ENCODE measurements at regions not wholly inside any gene's neighbourhood (a gene's known extent, or its start where the extent isn't known, plus 50 kb on each side); places are given as distances from the start of the nearest gene placed in this dataset.

DNA sequence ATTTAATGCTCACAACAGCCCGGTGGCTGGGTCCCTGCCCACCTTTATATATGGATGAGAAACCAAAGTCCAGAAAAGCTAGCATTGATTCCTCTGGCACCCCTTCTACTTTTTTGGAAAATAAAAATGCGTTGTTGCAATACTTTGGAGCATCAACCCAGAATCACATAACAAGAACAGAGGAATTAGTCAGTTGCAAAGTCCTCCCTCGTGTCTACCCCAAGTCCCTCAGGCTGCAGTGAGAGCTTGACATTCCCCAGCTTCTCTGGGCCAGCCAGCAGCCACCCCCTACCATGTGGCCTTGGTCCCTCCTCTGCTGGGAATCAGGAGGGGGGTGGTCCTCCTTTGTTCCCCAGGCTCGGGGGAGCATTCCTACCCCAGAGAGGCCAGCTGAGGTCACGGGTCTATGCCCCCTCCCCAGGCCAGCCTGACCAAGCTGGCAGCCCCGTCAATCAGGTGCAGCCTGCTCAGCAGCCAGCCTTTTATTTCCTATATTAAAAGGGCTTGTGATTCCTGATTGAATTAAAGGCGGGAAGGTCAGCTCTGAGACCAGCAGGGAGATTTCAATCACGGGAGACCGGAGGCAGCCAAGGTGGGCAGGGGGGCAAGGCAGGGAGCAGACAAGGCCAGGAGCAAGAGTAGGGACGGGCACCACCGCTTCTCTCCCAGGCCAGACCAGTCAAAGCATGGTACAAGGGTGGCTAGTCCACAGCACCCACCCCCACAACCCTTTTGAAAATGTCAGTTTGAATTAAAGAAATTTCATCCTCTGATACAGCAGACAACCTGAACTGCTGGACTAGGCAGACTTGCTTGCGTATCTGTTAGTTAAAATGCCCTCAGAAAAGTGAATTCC is 158.9 kb downstream of the MRPL14 start:
- TF ChIP-seq, protein P1, sequence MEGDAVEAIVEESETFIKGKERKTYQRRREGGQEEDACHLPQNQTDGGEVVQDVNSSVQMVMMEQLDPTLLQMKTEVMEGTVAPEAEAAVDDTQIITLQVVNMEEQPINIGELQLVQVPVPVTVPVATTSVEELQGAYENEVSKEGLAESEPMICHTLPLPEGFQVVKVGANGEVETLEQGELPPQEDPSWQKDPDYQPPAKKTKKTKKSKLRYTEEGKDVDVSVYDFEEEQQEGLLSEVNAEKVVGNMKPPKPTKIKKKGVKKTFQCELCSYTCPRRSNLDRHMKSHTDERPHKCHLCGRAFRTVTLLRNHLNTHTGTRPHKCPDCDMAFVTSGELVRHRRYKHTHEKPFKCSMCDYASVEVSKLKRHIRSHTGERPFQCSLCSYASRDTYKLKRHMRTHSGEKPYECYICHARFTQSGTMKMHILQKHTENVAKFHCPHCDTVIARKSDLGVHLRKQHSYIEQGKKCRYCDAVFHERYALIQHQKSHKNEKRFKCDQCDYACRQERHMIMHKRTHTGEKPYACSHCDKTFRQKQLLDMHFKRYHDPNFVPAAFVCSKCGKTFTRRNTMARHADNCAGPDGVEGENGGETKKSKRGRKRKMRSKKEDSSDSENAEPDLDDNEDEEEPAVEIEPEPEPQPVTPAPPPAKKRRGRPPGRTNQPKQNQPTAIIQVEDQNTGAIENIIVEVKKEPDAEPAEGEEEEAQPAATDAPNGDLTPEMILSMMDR (conservative IDR thresholded peaks at IDR 0.05; ENCODE audit: low read length): no peak
- no peak for DNase-seq (ENCODE audit: low read depth)
- no peak overlapping the region for H3K4me3 ChIP-seq (ENCODE audit: low read length)

DNA sequence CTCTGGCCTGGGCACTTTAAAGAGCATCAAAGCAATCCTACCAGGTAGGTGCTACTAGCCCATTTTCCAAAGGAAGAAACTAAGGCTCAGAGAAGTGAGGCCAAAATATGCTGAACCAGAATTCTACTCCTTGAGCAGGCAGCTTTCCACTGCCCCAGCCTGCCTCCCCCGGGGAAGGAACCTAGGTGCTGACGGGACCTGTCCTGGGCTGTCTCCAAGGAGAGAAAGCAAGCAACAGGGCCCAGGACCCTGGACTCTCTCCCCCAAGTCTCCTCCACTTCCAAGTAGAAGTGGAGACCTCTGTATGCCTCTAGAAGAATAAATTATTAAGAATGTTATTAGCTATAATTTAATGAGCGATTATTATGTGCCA is 159.5 kb downstream of the MRPL14 start:
- TF ChIP-seq, protein P1 (conservative IDR thresholded peaks at IDR 0.05; ENCODE audit: low read length): no peak
- no peak for DNase-seq (ENCODE audit: low read depth)
- no peak overlapping the region for H3K4me3 ChIP-seq (ENCODE audit: low read length)

GRCh38 chr6:43966853-43967718 is 160.2 kb downstream of the MRPL14 start:
- DNase-seq (ENCODE audit: low read depth): no peak
- TF ChIP-seq, protein P1 (conservative IDR thresholded peaks at IDR 0.05; ENCODE audit: low read length): no peak
- no peak overlapping the region for H3K4me3 ChIP-seq (ENCODE audit: low read length)

DNA sequence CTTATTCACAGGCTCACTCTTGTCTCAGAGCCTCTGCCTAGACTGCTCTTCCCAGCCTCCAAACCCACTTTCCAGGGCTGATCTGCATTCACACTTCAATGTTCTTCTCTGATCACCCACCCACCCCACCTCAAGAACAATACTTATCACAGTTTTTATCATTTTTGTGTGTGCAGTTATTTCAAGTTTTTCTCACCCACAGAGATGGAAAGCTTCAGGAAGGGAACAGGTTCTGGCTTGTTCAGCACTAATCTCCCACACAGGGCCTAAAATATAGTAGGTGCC is 160.9 kb downstream of the MRPL14 start:
- TF ChIP-seq, protein P1 (conservative IDR thresholded peaks at IDR 0.05; ENCODE audit: low read length): no peak
- DNase-seq (ENCODE audit: low read depth): no peak
- no peak overlapping the region for H3K4me3 ChIP-seq (ENCODE audit: low read length)

DNA sequence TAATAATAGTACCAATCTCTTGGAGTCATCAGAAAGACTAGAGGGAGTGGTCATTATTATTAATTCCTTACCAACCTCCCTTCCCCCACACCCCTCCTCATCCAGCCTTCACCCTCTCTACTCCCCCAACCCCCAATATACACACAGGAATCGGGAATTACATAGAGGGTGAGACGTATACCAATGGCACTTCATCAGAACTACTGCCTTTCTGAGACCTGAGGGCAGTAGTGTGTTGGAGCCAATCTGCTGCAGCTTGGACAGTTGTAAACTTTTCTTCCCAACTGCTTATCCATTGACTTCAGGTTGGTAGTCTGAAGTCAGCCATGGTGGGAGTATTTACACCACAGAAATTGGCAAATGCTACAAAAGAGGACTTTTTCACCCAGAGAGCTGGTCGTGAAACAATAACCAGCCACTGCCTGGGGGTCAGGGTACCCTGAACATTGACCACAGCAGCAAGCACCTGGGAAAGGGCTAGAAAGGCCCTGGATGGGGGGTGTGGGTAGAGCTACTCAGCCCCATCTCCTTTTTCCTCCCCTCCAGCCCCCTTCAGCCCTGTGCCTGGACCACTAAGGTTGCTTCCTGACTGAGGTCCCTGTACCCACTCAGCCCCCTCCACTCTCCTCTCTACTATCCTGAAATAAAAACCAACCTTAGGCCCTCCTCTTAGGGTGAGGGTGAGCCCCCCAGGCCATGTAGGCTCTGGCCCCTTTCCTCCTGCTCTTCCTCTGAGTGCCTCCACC is 161.5 kb downstream of the MRPL14 start:
- DNase-seq (ENCODE audit: low read depth): no peak
- TF ChIP-seq, protein P1 (conservative IDR thresholded peaks at IDR 0.05; ENCODE audit: low read length): no peak
- no peak overlapping the region for H3K4me3 ChIP-seq (ENCODE audit: low read length)

DNA sequence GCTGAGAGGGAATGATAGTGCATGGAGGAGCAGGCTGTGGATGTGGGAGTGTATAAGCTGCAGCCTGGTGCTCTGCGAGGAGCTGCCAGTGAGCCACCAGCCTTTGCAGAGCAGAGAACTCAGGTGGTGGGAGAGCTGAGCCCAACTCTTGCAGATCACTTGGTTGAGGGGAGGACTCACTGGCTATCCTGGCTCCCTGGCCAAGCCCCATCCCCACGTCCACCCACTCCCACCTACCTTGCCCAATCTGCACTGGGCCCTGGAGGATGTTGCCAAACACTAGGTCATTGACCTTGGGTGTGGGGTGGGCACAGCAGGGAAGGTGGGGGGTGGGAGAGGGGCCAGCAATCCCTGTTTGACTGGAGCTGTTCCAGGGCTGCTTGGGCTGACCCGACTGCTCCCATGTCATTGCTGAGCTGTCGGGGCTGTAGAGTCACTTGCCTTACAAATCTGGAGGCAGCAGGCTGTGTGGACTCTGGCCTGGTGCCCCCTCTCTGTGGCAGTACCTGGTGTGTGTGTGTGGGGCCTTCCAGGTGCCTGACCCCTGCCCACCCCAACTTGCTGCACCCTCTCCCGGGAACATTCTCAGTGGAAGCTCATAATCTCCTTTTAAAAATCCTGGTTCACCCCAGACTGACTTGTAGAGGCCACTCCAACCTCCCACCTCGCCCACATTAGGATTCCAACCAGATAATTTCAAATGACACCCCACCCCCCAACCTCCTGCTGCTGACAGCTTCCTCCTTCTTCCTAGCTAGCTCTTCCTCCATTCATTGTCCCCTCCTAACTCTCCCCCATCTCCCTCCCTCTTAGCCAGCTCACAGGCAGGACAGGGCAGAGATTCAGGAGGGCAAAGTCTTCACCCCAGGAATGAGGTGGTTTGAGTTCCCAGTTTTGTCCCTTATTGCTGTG is 162.3 kb downstream of the MRPL14 start:
- no peak for DNase-seq (ENCODE audit: low read depth)
- TF ChIP-seq, protein P1 (conservative IDR thresholded peaks at IDR 0.05; ENCODE audit: low read length): no peak
- H3K4me3 ChIP-seq (ENCODE audit: low read length): no peak overlapping the region

All from AG10803 (cell line).